GM11168 (cell line): ENCODE measurements at regions not wholly inside any gene's neighbourhood (a gene's known extent, or its start where the extent isn't known, plus 50 kb on each side); places are given as distances from the start of the nearest gene placed in this dataset.
"Not testable (repeated sequence)": the region's sequence is repeated elsewhere in the genome, so short reads cannot be mapped to it uniquely, and the experiment has no call there.

ENCODE experiments used
- in situ Hi-C: fragments of 300-500 bp; cut with MboI; formaldehyde crosslinking; loops from one replicate; pipeline ENCODE4 v1.12.0; 2022; ENCODE audit warnings: low sequenced_read_pairs; ENCODE audit not compliant: unreplicated experiment

- in situ Hi-C loops, result no loop called here
Measured at GRCh38 chr2:146374505-146374904, 1470.3 kb upstream of the ACVR2A start.

GRCh38 chr2:146371364-146371763 lies 1473.5 kb upstream of the ACVR2A start:
- in situ Hi-C loops, result not testable (repeated sequence)

- in situ Hi-C loops, result no loop called here
Measured at GRCh38 chr2:146370826-146371225, 1474.0 kb upstream of the ACVR2A start.

- in situ Hi-C loops, result no loop called here
Measured at GRCh38 chr2:146366276-146366675, 1478.6 kb upstream of the ACVR2A start.

GRCh38 chr2:146365041-146365440 lies 1479.8 kb upstream of the ACVR2A start:
- in situ Hi-C loops, result no loop called here

GRCh38 chr2:146363731-146364130 lies 1481.1 kb upstream of the ACVR2A start:
- in situ Hi-C loops, result no loop called here

- in situ Hi-C loops, result no loop called here
Measured at GRCh38 chr2:146351689-146352088, 1493.1 kb upstream of the ACVR2A start.

- in situ Hi-C loops, result no loop called here
Measured at GRCh38 chr2:146349334-146349733, 1495.5 kb upstream of the ACVR2A start.

- in situ Hi-C loops, result no loop called here
Measured at GRCh38 chr2:146324951-146325350, 1519.9 kb upstream of the ACVR2A start.

GRCh38 chr2:146323564-146323963 lies 1521.3 kb upstream of the ACVR2A start:
- in situ Hi-C loops, result no loop called here

GRCh38 chr2:146321175-146321574 lies 1523.7 kb upstream of the ACVR2A start:
- in situ Hi-C loops, result no loop called here

GRCh38 chr2:146317959-146318358 lies 1526.9 kb upstream of the ACVR2A start:
- in situ Hi-C loops, result no loop called here

- in situ Hi-C loops, result no loop called here
Measured at GRCh38 chr2:146312899-146313298, 1531.9 kb upstream of the ACVR2A start.

GRCh38 chr2:146305164-146305563 lies 1539.7 kb upstream of the ACVR2A start:
- in situ Hi-C loops, result no loop called here

GRCh38 chr2:146301287-146301686 lies 1543.5 kb upstream of the ACVR2A start:
- in situ Hi-C loops, result no loop called here

GRCh38 chr2:146295080-146295670 lies 1549.7 kb upstream of the ACVR2A start:
- in situ Hi-C loops, result no loop called here

GRCh38 chr2:146287281-146287680 lies 1557.5 kb upstream of the ACVR2A start:
- in situ Hi-C loops, result no loop called here

- in situ Hi-C loops, result no loop called here
Measured at GRCh38 chr2:146278881-146279280, 1565.9 kb upstream of the ACVR2A start.

- in situ Hi-C loops, result no loop called here
Measured at GRCh38 chr2:146271131-146271831, 1573.5 kb upstream of the ACVR2A start.

GRCh38 chr2:146270618-146271017 lies 1574.2 kb upstream of the ACVR2A start:
- in situ Hi-C loops, result no loop called here

- in situ Hi-C loops, result no loop called here
Measured at GRCh38 chr2:146267093-146267492, 1577.7 kb upstream of the ACVR2A start.

- in situ Hi-C loops, result no loop called here
Measured at GRCh38 chr2:146265656-146266055, 1579.2 kb upstream of the ACVR2A start.
